ENCODE measurements at regions not wholly inside any gene's neighbourhood (a gene's known extent, or its start where the extent isn't known, plus 50 kb on each side); places are given as distances from the start of the nearest gene placed in this dataset.

DNA sequence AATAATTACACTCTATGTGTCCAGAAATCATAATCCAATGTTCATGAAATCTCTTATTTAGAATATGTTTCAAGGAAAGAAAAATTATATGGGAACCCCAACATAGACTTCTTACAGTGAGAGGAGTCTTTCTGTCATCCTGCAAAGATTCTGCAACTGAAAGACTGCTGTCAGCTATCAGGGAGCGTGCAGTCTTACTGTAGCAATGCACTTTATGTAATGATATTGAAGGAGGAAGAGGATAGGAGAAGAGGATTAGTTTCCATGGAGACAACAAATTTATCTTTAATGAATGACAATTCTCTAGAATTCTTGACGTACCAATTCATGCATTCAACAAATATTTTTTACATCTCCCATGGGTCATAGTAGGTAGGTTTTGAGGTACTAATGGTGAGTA, 61.3 kb upstream of the MYT1L start:
- DNase-seq = no peak

DNA sequence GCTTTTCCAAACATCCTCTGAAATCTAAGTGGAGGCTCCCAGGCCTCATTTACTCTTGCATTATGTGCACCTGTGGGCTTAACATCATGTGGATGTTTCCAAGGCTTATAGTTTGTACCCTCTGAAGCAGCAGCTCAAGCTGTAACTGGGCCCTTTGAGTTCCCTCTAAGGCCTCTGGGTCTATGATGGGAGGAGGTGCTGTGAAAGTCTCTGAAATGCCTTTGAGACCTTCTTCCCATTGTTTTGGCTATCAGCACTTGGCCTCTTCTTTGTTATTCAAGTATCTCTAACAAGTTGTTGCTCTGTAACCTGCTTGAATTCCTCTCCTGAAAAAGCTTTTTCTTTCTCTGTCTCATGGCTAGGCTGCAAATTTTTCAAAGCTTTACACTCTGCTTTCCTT, 58.1 kb upstream of the MYT1L start:
- no peak for DNase-seq
